ENCODE measurements at regions not wholly inside any gene's neighbourhood (a gene's known extent, or its start where the extent isn't known, plus 50 kb on each side); places are given as distances from the start of the nearest gene placed in this dataset.
A peak's percentile ranks its signal among the peaks of the same experiment; 100 is the strongest.

- DNase-seq: no peak
Observed at GRCh38 chr14:85288041-85288440, 241.9 kb upstream of the FLRT2 start.

GRCh38 chr14:85291731-85292130 is 238.2 kb upstream of the FLRT2 start:
- no peak for DNase-seq

GRCh38 chr14:85293612-85294234 is 236.2 kb upstream of the FLRT2 start:
- DNase-seq: no peak

GRCh38 chr14:85295318-85295717 is 234.6 kb upstream of the FLRT2 start:
- DNase-seq: no peak

GRCh38 chr14:85296456-85297210 is 233.3 kb upstream of the FLRT2 start:
- DNase-seq: no peak

- DNase-seq: no peak
Observed at GRCh38 chr14:85300107-85300506, 229.8 kb upstream of the FLRT2 start.

- no peak for DNase-seq
Observed at GRCh38 chr14:85301506-85301905, 228.4 kb upstream of the FLRT2 start.

GRCh38 chr14:85306024-85306423 is 223.9 kb upstream of the FLRT2 start:
- DNase-seq: no peak

GRCh38 chr14:85308531-85309300 is 221.2 kb upstream of the FLRT2 start:
- peak; percentile 40 for DNase-seq

- no peak for DNase-seq
Observed at GRCh38 chr14:85310491-85311272, 219.3 kb upstream of the FLRT2 start.

GRCh38 chr14:85313560-85314207 is 216.3 kb upstream of the FLRT2 start:
- no peak for DNase-seq

- DNase-seq: no peak
Observed at GRCh38 chr14:85315290-85315689, 214.7 kb upstream of the FLRT2 start.

GRCh38 chr14:85315733-85316290 is 214.1 kb upstream of the FLRT2 start:
- no peak for DNase-seq

GRCh38 chr14:85316701-85317410 is 213.1 kb upstream of the FLRT2 start:
- DNase-seq: no peak

- no peak for DNase-seq
Observed at GRCh38 chr14:85317491-85318021, 212.4 kb upstream of the FLRT2 start.

- no peak for DNase-seq
Observed at GRCh38 chr14:85319101-85319500, 210.8 kb upstream of the FLRT2 start.

- no peak for DNase-seq
Observed at GRCh38 chr14:85319998-85320630, 209.8 kb upstream of the FLRT2 start.

- no peak for DNase-seq
Observed at GRCh38 chr14:85325134-85326017, 204.6 kb upstream of the FLRT2 start.

GRCh38 chr14:85332401-85332800 is 197.5 kb upstream of the FLRT2 start:
- DNase-seq: no peak

- DNase-seq: no peak
Observed at GRCh38 chr14:85333313-85333712, 196.6 kb upstream of the FLRT2 start.

Measured in left hindlimb (tissue), 1 donor.